SK-N-SH (cell line): ENCODE measurements at regions not wholly inside any gene's neighbourhood (a gene's known extent, or its start where the extent isn't known, plus 50 kb on each side); places are given as distances from the start of the nearest gene placed in this dataset.

Source experiments
- CTCF ChIA-PET: fragments of 300-600, 350-600 bp; formaldehyde crosslinking; extraction: SDS; loops from one replicate; lab custom pipeline; 2021; lab: Yijun Ruan, JAX
- POLR2A ChIA-PET: fragments of 350-600 bp; sonication (Branson Sonifier 250); formaldehyde crosslinking; extraction: SDS; loops from one replicate; lab custom pipeline; 2020; ENCODE audit warnings: antibody characterized with exemption, inconsistent platforms; lab: Yijun Ruan, JAX
- DNase-seq: peaks from one replicate; pipeline ENCODE4 v3.0.0; 2012
- H2AFZ ChIP-seq: fragments of 200-600 bp; sonication (generic); 2 replicates; pipeline ENCODE4 v1.8.1; 2016; ENCODE audit warnings: antibody characterized with exemption, mild to moderate bottlenecking, low read depth
- H3F3A ChIP-seq: fragments of 200-600 bp; sonication (generic); replicated peaks from 2 replicates; pipeline ENCODE3; 2016; ENCODE audit warnings: antibody characterized with exemption, mild to moderate bottlenecking; ENCODE audit not compliant: insufficient read depth
- H3K27ac ChIP-seq, 2 experiments: fragments of 200-500 bp in 1 of 2; fragments of 200-600 bp in 1 of 2; sonication (Bioruptor generic) in 1 of 2; sonication (generic), shearing (Covaris generic) in 1 of 2; 2 replicates each; pipeline versions ENCODE4 v1.5.1 to v1.6.1; 2014 to 2016; ENCODE audit warnings: low read depth in 2 of 2, inconsistent platforms in 1 of 2, low read length in 1 of 2, mild to moderate bottlenecking in 1 of 2, mixed read lengths in 1 of 2
- H3K27me3 ChIP-seq: fragments of 200-600 bp; sonication (generic), shearing (Covaris generic); 2 replicates; pipeline ENCODE4 v1.6.1; 2016; ENCODE audit warnings: mixed run types; ENCODE audit not compliant: insufficient read depth
- H3K36me3 ChIP-seq, 2 experiments: fragments of 200-500 bp in 1 of 2; fragments of 200-600 bp in 1 of 2; sonication (Bioruptor generic) in 1 of 2; sonication (generic) in 1 of 2; replicated peaks in 1 of 2; 2 replicates each; pipeline versions ENCODE3 to v1.5.1; 2014 to 2016; ENCODE audit warnings: low read length in 1 of 2, mild to moderate bottlenecking in 1 of 2; ENCODE audit not compliant: insufficient read depth in 2 of 2, control insufficient read depth in 1 of 2
- H3K4me1 ChIP-seq, 2 experiments: fragments of 200-500 bp in 1 of 2; fragments of 200-600 bp in 1 of 2; sonication (Bioruptor generic) in 1 of 2; sonication (generic), shearing (Covaris generic) in 1 of 2; 2 replicates each; pipeline versions ENCODE4 v1.5.1 to v1.6.1; 2014 to 2016; ENCODE audit warnings: low read depth in 1 of 2, low read length in 1 of 2, mixed run types in 1 of 2; ENCODE audit not compliant: insufficient read depth in 2 of 2, control insufficient read depth in 1 of 2
- H3K4me2 ChIP-seq: fragments of 200-600 bp; sonication (generic), shearing (Covaris generic); 2 replicates; pipeline ENCODE4 v1.6.1; 2017; ENCODE audit warnings: mixed run types
- H3K4me3 ChIP-seq, 2 experiments: fragments of 200-500 bp in 1 of 2; fragments of 200-600 bp in 1 of 2; sonication (Bioruptor generic) in 1 of 2; sonication (generic), shearing (Covaris generic) in 1 of 2; 2 replicates each; pipeline versions ENCODE4 v1.5.1 to v1.8.1; 2014 to 2016; ENCODE audit warnings: low read depth in 2 of 2, inconsistent platforms in 1 of 2, low read length in 1 of 2, mild to moderate bottlenecking in 1 of 2, mixed read lengths in 1 of 2, moderate library complexity in 1 of 2
- H3K79me2 ChIP-seq: fragments of 200-600 bp; sonication (generic); 2 replicates; pipeline ENCODE4 v1.8.1; 2017; ENCODE audit warnings: mild to moderate bottlenecking; ENCODE audit not compliant: insufficient read depth
- H3K9ac ChIP-seq: fragments of 200-600 bp; sonication (generic); 2 replicates; pipeline ENCODE4 v1.6.1; 2017; ENCODE audit warnings: mixed run types
- H3K9me2 ChIP-seq: fragments of 200-600 bp; sonication (generic); 2 replicates; pipeline ENCODE4 v1.6.1; 2017; ENCODE audit warnings: mixed run types
- H3K9me3 ChIP-seq: fragments of 200-600 bp; sonication (generic); 2 replicates; pipeline ENCODE4 v1.6.1; 2017; ENCODE audit warnings: mixed run types, mild to moderate bottlenecking, moderate library complexity
- H4K20me1 ChIP-seq: fragments of 200-600 bp; sonication (generic); 2 replicates; pipeline ENCODE4 v1.6.1; 2017; ENCODE audit warnings: mild to moderate bottlenecking, mixed run types; ENCODE audit not compliant: insufficient read depth
- CHD2 ChIP-seq: fragments of 150-350 bp; IDR thresholded peaks from 2 replicates; pipeline ENCODE4 v1.6.1; 2018; ENCODE audit warnings: low read length; ENCODE audit not compliant: partially characterized antibody
- FOSL2 ChIP-seq: IDR thresholded peaks from 2 replicates; pipeline ENCODE4 v1.4.0; 2012; ENCODE audit warnings: low read depth, mild to moderate bottlenecking, moderate library complexity, borderline replicate concordance
- GABPA ChIP-seq: IDR thresholded peaks from 2 replicates; pipeline ENCODE4 v1.4.0; 2012; ENCODE audit warnings: low read depth, mild to moderate bottlenecking
- GATA2 ChIP-seq: sonication (generic); formaldehyde crosslinking; IDR thresholded peaks from 2 replicates; pipeline ENCODE4 v1.5.0; 2020; ENCODE audit warnings: mild to moderate bottlenecking, missing genetic modification reagents
- JUND ChIP-seq: IDR thresholded peaks from 2 replicates; pipeline ENCODE4 v1.4.0; 2012
- NRF1 ChIP-seq: IDR thresholded peaks from 2 replicates; pipeline ENCODE4 v1.6.1; 2012; ENCODE audit warnings: low read depth, mild to moderate bottlenecking, low read length
- RAD21 ChIP-seq: IDR thresholded peaks from 2 replicates; pipeline ENCODE4 v1.6.1; 2012; ENCODE audit warnings: mild to moderate bottlenecking, low read length
- RXRA ChIP-seq: IDR thresholded peaks from 2 replicates; pipeline ENCODE4 v1.4.0; 2012; ENCODE audit warnings: low read depth, mild to moderate bottlenecking, borderline replicate concordance
- TAF1 ChIP-seq: IDR thresholded peaks from 2 replicates; pipeline ENCODE4 v1.6.1; 2012; ENCODE audit warnings: low read depth, mild to moderate bottlenecking, low read length, moderate library complexity, borderline replicate concordance
- TCF12 ChIP-seq: IDR thresholded peaks from 2 replicates; pipeline ENCODE4 v1.4.0; 2012
- YY1 ChIP-seq: IDR thresholded peaks from 2 replicates; pipeline ENCODE4 v1.4.0; 2012; ENCODE audit warnings: low read depth, mild to moderate bottlenecking
- TF ChIP-seq, protein P1 (sequence below): fragments of 200-600 bp; sonication (generic); IDR thresholded peaks from 2 replicates; pipeline ENCODE4 v1.6.1; 2017; ENCODE audit warnings: antibody characterized with exemption, mild to moderate bottlenecking, moderate library complexity
- TF ChIP-seq, protein P2 (sequence below): IDR thresholded peaks from 2 replicates; pipeline ENCODE4 v1.4.0; 2012; ENCODE audit warnings: low read depth
- TF ChIP-seq, protein P3 (sequence below): IDR thresholded peaks from 2 replicates; pipeline ENCODE4 v1.6.1; 2012; ENCODE audit warnings: mild to moderate bottlenecking, low read depth, low read length, moderate library complexity

DNA sequence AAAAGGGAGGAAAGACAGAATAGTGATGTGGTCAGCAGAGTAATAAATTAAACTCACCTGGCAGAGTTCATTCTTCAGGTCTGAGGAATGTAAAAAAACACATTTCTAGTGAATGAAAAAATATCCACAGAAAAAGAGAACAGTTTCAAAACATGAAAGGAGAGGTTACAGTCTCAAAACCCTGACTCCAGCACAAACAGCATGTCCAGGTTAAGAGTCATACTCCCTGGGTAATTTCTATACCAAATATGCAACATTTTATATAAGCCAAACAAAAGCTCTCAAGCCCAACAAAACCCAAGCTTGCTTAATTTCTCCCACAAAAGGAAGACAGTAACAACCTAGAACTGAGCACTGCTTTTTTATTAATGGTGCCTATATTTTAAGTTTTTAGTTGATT, 173.0 kb downstream of the NTMT2 start:
- Histone ChIP-seq H4K20me1 (no peaks in the 10 kb centered on the region), H3K4me3 (no peak overlapping the region), H3K79me2 (no peaks in the 10 kb centered on the region), H2AFZ (no peak overlapping the region), H3K36me3 (no peaks in the 10 kb centered on the region), H3K4me1 (peaks cover 0 to 3% of the 10 kb centered on the region in 2 experiments; a peak in 2 of 4 replicates), H3K4me2 (no peak overlapping the region), H3K27ac (peak overlapping the region; percentile 9 to 53; a peak in 2 of 4 replicates), H3K9me3 (no peaks in the 10 kb centered on the region), H3K9me2 (no peaks in the 10 kb centered on the region), H3K27me3 (no peaks in the 10 kb centered on the region), H3F3A (peaks cover 10% of the 10 kb centered on the region), H3K9ac (no peak overlapping the region)
- no peak for DNase-seq
- TF ChIP-seq TAF1 (no peak), NRF1 (no peak), RXRA (no peak), GABPA (no peak), FOSL2 (no peak), CHD2 (no peak), JUND (no peak), YY1 (no peak), RAD21 (no peak), GATA2 (CRISPR knock-in tag) (no peak), TCF12 (no peak)
- TF ChIP-seq, protein P1, sequence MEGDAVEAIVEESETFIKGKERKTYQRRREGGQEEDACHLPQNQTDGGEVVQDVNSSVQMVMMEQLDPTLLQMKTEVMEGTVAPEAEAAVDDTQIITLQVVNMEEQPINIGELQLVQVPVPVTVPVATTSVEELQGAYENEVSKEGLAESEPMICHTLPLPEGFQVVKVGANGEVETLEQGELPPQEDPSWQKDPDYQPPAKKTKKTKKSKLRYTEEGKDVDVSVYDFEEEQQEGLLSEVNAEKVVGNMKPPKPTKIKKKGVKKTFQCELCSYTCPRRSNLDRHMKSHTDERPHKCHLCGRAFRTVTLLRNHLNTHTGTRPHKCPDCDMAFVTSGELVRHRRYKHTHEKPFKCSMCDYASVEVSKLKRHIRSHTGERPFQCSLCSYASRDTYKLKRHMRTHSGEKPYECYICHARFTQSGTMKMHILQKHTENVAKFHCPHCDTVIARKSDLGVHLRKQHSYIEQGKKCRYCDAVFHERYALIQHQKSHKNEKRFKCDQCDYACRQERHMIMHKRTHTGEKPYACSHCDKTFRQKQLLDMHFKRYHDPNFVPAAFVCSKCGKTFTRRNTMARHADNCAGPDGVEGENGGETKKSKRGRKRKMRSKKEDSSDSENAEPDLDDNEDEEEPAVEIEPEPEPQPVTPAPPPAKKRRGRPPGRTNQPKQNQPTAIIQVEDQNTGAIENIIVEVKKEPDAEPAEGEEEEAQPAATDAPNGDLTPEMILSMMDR = no peak
- TF ChIP-seq, protein P2, sequence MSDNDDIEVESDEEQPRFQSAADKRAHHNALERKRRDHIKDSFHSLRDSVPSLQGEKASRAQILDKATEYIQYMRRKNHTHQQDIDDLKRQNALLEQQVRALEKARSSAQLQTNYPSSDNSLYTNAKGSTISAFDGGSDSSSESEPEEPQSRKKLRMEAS = no peak
- TF ChIP-seq, protein P3, sequence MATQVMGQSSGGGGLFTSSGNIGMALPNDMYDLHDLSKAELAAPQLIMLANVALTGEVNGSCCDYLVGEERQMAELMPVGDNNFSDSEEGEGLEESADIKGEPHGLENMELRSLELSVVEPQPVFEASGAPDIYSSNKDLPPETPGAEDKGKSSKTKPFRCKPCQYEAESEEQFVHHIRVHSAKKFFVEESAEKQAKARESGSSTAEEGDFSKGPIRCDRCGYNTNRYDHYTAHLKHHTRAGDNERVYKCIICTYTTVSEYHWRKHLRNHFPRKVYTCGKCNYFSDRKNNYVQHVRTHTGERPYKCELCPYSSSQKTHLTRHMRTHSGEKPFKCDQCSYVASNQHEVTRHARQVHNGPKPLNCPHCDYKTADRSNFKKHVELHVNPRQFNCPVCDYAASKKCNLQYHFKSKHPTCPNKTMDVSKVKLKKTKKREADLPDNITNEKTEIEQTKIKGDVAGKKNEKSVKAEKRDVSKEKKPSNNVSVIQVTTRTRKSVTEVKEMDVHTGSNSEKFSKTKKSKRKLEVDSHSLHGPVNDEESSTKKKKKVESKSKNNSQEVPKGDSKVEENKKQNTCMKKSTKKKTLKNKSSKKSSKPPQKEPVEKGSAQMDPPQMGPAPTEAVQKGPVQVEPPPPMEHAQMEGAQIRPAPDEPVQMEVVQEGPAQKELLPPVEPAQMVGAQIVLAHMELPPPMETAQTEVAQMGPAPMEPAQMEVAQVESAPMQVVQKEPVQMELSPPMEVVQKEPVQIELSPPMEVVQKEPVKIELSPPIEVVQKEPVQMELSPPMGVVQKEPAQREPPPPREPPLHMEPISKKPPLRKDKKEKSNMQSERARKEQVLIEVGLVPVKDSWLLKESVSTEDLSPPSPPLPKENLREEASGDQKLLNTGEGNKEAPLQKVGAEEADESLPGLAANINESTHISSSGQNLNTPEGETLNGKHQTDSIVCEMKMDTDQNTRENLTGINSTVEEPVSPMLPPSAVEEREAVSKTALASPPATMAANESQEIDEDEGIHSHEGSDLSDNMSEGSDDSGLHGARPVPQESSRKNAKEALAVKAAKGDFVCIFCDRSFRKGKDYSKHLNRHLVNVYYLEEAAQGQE = no peak
- ChIA-PET CTCF (interaction anchor here (1.3 kb wide), 1 partner anchor 390 kb away, joined by 3 read pairs; no protein-coding TSS in a partner anchor), POLR2A (no interaction called here)
